Ishikawa (cell line): ENCODE measurements at regions not wholly inside any gene's neighbourhood (a gene's known extent, or its start where the extent isn't known, plus 50 kb on each side); places are given as distances from the start of the nearest gene placed in this dataset.

Source experiments
- CREB1 ChIP-seq: IDR thresholded peaks from 2 replicates; pipeline ENCODE4 v1.6.1; 2012; ENCODE audit warnings: low read depth
- EP300 ChIP-seq: IDR thresholded peaks from 2 replicates; pipeline ENCODE4 v1.6.1; 2012; ENCODE audit warnings: borderline replicate concordance
- TAF1 ChIP-seq: IDR thresholded peaks from 2 replicates; pipeline ENCODE4 v1.6.1; 2012; ENCODE audit warnings: low read depth, mild to moderate bottlenecking
- TF ChIP-seq, protein P1 (sequence below): IDR thresholded peaks from 2 replicates; pipeline ENCODE4 v1.6.1; 2012; ENCODE audit warnings: low read depth, mild to moderate bottlenecking

DNA sequence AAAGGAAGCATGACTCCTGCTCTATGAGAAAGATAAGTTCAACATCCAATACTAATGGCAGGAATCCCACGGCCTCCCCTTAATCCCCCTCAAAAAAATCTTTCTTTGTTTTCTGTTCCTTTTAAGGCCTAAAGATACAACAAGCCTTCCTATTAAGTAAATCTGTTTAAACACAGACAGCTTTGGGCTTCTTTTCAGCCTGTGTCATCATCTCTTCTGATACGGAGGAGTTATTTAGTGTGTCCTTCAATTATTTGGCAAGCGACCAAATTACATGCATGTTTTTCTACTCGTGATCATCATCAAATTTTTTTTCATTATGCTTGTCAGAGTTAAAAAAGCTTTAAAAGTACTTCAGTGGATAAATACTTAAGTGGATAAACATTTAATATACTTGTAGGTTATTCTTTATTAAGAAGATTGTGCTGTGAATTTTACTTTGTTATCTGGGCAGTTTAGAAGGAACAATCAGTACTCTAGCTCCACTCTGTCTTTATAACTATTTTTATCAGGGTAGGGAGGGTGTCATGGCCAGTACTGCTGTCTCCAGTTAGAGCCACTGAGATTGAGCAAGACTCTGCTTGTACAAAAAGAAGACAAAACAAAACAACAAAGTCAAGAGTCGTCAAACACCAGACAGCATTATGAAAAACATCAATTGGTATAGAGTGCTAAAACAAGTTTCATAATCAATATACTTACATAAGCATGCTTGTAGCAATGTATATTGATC lies 210.7 kb downstream of the PRR32 start:
- TF ChIP-seq EP300 = no peak
- TF ChIP-seq CREB1 = no peak
- TF ChIP-seq, protein P1, sequence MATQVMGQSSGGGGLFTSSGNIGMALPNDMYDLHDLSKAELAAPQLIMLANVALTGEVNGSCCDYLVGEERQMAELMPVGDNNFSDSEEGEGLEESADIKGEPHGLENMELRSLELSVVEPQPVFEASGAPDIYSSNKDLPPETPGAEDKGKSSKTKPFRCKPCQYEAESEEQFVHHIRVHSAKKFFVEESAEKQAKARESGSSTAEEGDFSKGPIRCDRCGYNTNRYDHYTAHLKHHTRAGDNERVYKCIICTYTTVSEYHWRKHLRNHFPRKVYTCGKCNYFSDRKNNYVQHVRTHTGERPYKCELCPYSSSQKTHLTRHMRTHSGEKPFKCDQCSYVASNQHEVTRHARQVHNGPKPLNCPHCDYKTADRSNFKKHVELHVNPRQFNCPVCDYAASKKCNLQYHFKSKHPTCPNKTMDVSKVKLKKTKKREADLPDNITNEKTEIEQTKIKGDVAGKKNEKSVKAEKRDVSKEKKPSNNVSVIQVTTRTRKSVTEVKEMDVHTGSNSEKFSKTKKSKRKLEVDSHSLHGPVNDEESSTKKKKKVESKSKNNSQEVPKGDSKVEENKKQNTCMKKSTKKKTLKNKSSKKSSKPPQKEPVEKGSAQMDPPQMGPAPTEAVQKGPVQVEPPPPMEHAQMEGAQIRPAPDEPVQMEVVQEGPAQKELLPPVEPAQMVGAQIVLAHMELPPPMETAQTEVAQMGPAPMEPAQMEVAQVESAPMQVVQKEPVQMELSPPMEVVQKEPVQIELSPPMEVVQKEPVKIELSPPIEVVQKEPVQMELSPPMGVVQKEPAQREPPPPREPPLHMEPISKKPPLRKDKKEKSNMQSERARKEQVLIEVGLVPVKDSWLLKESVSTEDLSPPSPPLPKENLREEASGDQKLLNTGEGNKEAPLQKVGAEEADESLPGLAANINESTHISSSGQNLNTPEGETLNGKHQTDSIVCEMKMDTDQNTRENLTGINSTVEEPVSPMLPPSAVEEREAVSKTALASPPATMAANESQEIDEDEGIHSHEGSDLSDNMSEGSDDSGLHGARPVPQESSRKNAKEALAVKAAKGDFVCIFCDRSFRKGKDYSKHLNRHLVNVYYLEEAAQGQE = no peak
- no peak for TF ChIP-seq TAF1
